ENCODE measurements at regions not wholly inside any gene's neighbourhood (a gene's known extent, or its start where the extent isn't known, plus 50 kb on each side); places are given as distances from the start of the nearest gene placed in this dataset.
"Not testable (repeated sequence)": the region's sequence is repeated elsewhere in the genome, so short reads cannot be mapped to it uniquely, and the experiment has no call there.

DNA sequence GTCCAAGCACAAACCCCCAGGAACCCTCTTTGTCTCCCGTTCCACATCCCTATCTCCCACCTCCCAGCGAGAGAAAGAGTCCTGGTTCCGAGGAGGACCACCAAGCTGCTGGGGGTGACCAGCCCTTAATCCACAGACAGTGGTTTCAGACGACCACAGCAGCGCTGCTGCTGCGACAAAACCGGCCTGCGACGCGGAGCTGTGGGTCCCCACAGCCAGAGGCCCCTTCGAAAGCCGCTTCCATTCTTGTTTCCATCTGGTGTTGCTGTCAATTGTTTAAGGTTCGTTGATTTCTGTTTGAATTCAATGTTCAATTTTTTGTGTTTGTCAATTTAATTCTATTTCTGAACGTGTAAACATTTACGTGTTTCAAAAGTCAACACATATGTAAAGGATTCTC, 177.5 kb upstream of the FOXD4L5 start:
- CTCF ChIA-PET; H3K36me3 Mint-ChIP-seq; intact Hi-C loops (cut with micrococcal nuclease); H3K4me3 Mint-ChIP-seq; POLR2A ChIA-PET; DNase-seq; H3K4me1 Mint-ChIP-seq (ENCODE audit: low read depth); H3K27ac Mint-ChIP-seq; H3K27me3 Mint-ChIP-seq: not testable (repeated sequence)
- H3K9me3 Mint-ChIP-seq: peaks cover 49% of the 10 kb centered on the region

DNA sequence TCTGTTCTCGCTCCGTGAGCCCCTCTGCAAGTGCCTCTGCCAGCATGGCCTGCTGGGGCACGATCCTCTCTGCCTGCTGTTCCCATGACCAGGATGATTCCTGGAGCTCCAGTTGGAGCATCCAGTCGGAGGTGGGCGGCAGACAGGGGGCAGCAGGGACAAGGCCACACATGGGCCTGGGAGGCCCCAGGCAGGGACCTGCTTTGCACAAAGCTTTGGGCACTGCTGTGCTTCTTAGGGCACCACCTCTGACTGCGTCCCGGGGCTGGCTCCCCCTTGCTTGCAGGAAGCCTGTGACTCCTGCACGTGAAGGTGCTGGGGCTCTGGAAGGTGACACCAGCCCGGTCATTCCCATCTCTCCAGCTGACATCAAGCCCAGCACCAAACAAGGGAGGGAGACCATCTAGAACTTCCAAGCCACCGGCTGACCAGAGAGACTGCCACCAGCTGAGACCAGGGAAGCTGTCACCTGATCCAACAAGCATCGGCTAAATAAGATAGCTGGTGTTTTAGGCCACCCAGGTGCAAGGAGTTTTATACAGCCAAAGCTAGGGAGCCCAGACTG, 174.8 kb upstream of the FOXD4L5 start:
- Mint-ChIP-seq H3K27me3 (no peaks in the 10 kb centered on the region), H3K36me3 (no peaks in the 10 kb centered on the region), H3K4me1 (ENCODE audit: low read depth) (no peaks in the 10 kb centered on the region), H3K4me3 (no peak overlapping the region), H3K9me3 (peaks cover 47% of the 10 kb centered on the region), H3K27ac (no peak overlapping the region)
- no peak for DNase-seq
- ChIA-PET CTCF (no interaction called here), POLR2A (no interaction called here)
- intact Hi-C loops (cut with micrococcal nuclease): no loop called here

DNA sequence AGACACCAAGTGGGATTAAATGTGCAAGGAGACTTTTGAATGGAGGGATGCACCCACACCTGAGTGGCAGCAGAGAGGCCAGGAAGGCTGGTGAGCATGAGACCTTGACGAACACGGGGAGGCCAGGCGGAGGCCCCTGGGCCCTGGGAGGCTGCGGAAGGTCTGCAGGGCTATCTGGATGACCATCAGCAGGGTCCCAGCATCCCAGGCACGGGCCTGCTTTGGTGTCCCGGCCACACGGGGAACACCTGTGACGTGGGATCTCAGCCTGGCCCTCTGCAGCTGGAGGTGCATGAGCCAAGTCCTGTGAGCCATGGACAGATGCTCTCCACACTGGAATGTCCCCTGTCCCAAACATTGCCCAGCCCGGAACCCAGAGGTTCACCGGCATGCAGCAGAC, 174.0 kb upstream of the FOXD4L5 start:
- POLR2A ChIA-PET: no interaction called here
- Mint-ChIP-seq H3K9me3 (peaks cover 40% of the 10 kb centered on the region), H3K4me1 (ENCODE audit: low read depth) (no peaks in the 10 kb centered on the region), H3K27me3 (no peaks in the 10 kb centered on the region), H3K36me3 (no peaks in the 10 kb centered on the region), H3K4me3 (no peak overlapping the region), H3K27ac (no peak overlapping the region)
- DNase-seq: no peak
- intact Hi-C loops (cut with micrococcal nuclease): no loop called here
- CTCF ChIA-PET: no interaction called here

DNA sequence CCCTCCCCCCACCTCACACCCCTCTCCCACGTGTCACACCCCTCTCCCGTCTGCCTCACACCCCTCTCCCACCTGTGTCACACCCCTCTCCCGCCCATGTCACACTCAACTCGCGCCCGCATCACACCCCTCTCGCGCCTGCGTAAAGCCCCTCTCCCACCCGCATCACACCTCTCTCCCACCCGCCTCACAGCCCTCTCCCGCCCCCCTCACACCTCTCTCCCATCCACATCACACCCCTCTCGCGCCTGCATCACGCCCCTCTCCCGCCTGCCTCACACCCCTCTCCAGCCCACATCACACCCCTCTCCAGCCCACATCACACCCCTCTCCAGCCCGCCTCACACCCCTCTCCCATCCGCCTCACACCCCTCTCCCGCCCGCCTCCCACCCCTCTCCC, 173.5 kb upstream of the FOXD4L5 start:
- ChIA-PET POLR2A (no interaction called here), CTCF (no interaction called here)
- H3K27me3 Mint-ChIP-seq: no peaks in the 10 kb centered on the region
- intact Hi-C loops (cut with micrococcal nuclease): no loop called here
- H3K4me1 Mint-ChIP-seq (ENCODE audit: low read depth): no peaks in the 10 kb centered on the region
- no peaks in the 10 kb centered on the region for H3K36me3 Mint-ChIP-seq
- H3K9me3 Mint-ChIP-seq: peaks cover 38% of the 10 kb centered on the region
- DNase-seq: no peak
- no peak overlapping the region for H3K27ac Mint-ChIP-seq
- H3K4me3 Mint-ChIP-seq: no peak overlapping the region

DNA sequence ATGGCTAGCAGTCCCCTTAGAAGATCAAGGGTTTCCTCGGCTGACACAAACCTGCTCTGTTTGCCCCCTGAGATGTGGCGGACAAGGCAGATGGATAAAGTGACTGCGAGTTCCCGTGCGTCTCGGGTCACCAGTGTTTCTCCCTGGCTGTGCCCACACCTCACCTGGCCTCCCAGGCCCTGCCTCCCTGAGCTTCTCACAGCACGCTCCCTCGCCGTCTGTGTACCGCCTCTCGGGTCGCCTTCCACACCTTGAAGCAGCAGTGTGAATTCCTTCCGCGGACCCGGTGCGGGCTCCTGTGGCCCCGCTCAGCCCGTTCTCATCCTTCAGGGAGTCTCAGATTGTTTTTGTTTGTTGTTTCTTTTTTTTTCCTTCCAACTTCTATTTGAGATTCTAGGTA, 172.0 kb upstream of the FOXD4L5 start:
- POLR2A ChIA-PET; CTCF ChIA-PET; H3K27ac Mint-ChIP-seq; intact Hi-C loops (cut with micrococcal nuclease); H3K4me1 Mint-ChIP-seq (ENCODE audit: low read depth); H3K4me3 Mint-ChIP-seq; DNase-seq; H3K36me3 Mint-ChIP-seq; H3K27me3 Mint-ChIP-seq: not testable (repeated sequence)
- H3K9me3 Mint-ChIP-seq: peaks cover 36% of the 10 kb centered on the region

DNA sequence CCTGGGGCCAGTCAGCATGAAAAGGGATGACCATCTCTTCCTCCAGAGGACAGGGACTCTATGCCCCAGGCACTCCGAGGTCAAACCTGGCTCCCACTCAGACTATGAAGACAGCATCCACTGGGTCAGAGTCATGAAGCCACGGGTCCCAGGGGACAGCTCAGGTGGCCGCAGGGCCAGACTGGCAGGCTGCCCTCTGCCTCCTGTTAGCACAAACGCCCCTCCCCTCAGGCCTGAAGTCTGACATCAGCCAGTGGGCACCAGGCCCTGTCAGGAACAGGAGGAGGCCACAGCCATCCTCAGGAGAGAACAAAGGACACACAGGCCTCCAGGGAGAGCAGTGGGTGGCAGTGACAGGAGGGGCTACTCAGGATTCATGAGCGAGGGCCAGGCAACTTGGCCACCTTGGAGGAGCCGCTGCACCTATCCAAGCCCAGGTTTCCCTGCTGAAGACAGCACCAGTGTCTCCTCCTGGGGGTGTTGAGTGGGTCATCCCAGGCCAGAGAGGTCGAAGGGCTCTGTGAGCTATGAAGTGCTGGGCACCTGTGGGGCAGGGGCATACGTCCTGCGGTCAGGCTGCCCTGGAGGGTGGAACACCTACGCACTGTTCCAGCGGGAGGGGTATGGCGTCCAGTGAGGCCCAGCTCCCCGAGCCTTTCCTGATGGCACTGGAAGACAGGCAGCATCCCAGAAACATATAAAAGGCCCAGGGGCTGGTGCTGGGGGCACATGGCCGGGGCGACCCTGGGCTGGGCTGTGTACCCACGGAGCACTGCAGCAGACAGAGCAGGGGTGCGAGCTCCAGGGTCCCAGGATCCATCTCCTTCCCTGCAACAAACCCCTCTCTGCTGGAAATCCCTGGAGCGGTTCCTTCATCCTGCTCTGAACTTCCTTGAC, 171.0 kb upstream of the FOXD4L5 start:
- POLR2A ChIA-PET; intact Hi-C loops (cut with micrococcal nuclease); H3K27me3 Mint-ChIP-seq: not testable (repeated sequence)

DNA sequence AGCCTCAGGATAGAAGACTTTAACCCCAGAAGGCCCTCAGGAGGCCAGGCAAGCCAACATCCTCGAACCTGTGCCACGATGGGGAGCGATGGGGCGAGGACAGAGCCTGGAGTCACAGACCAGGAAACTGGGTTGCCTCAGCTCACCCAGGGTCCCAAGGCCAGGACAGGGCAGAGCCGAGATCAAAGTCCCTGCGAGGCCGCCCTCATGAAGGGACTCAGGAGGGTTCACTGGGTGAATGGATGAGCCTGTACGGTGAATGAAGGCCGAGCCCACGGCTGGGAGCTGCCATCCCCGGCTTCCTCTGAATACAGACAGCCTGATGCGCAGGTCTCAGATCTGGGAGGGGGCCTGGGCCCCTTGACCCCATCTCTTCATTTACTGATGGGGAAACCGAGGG, 170.1 kb upstream of the FOXD4L5 start:
- H3K4me3 Mint-ChIP-seq; H3K27ac Mint-ChIP-seq; intact Hi-C loops (cut with micrococcal nuclease); H3K36me3 Mint-ChIP-seq; CTCF ChIA-PET; POLR2A ChIA-PET; H3K27me3 Mint-ChIP-seq; H3K4me1 Mint-ChIP-seq (ENCODE audit: low read depth); DNase-seq: not testable (repeated sequence)
- H3K9me3 Mint-ChIP-seq: peaks cover 35% of the 10 kb centered on the region

More for the DNA sequence above, 171.0 kb upstream of the FOXD4L5 start:
- peaks cover 39% of the 10 kb centered on the region for H3K9me3 Mint-ChIP-seq
- DNase-seq; H3K36me3 Mint-ChIP-seq; H3K4me1 Mint-ChIP-seq (ENCODE audit: low read depth); CTCF ChIA-PET; H3K27ac Mint-ChIP-seq; H3K4me3 Mint-ChIP-seq: not testable (repeated sequence)

DNA sequence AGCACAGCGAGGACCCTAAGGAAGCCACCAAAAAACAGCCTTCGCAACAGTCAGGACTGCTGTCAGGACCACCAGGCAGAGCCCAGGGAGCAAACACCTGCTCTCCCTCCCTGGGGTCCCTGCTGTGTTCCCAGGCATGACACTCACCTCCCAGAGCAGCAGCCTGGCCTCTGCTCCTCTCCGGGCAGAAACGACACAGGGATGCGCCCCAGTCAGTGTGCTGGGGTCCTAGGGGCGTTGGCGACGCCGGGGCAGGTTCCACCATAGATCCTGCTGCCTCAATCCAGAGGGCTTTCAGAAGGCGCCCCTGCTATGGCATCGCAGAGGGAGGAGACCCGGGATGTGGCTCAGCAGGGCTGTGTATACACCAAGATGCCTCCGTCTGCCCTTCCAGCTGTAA, 169.7 kb upstream of the FOXD4L5 start:
- H3K9me3 Mint-ChIP-seq: peaks cover 35% of the 10 kb centered on the region
- DNase-seq; H3K4me3 Mint-ChIP-seq; H3K4me1 Mint-ChIP-seq (ENCODE audit: low read depth); H3K27ac Mint-ChIP-seq; H3K36me3 Mint-ChIP-seq; POLR2A ChIA-PET; intact Hi-C loops (cut with micrococcal nuclease); CTCF ChIA-PET; H3K27me3 Mint-ChIP-seq: not testable (repeated sequence)

DNA sequence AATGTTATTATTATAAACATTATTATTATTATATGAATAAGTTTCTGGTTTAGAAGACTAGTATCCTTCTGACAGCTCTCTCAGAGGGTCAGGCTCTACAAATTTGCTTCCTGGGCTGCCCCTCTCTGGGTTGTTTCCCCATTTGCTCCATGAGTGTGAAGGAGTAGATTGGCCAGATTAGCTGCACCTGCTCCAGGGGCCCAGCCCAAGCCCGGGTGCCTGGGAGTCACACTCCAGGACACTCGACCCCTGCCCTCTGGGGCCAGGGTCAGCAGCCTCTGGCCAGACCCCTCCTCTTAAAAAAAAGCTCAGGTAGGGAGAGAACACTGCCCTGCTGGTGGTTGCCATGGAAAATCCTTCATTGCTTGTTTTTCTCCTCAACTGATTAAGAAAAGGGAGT, 169.0 kb upstream of the FOXD4L5 start:
- H3K27ac Mint-ChIP-seq; H3K4me1 Mint-ChIP-seq (ENCODE audit: low read depth); H3K4me3 Mint-ChIP-seq; POLR2A ChIA-PET; H3K27me3 Mint-ChIP-seq; DNase-seq; intact Hi-C loops (cut with micrococcal nuclease); CTCF ChIA-PET; H3K36me3 Mint-ChIP-seq: not testable (repeated sequence)
- H3K9me3 Mint-ChIP-seq: peaks cover 31% of the 10 kb centered on the region

DNA sequence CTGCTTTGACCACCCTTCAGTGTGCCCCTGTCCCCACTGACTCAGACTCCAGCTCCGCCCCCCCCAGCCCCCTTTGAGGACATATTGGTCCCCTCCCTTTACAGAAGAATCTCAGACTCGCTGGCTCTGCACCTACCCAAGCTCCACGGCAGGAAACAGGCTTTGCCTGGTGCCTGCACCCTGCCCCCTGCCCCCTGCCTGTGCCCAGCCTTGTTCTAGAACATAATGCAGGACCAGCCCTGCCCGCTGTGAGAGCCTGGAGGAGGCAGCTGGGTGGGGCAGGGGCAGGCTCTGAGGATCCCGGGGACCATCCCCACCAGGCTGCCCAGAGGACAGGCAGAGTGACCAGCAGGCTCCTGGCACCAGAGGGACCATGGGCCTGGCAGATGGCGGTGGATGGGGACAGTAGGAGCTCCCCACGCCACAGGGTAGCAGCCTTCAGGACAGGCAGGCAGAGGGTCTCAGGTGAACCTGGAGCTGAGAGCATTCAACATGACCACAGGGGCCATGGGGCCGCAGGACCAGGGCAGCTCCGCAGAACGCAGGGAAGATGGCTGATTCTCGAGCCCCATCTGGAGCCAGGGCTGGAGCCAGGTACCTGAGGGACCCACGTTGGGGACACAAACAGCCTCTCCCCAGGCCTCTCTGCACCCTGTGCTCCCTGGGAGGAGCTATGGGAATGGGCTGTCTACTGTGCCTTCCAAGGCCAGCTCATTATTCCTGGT, 165.0 kb upstream of the FOXD4L5 start:
- H3K27me3 Mint-ChIP-seq; H3K27ac Mint-ChIP-seq; H3K4me1 Mint-ChIP-seq (ENCODE audit: low read depth); POLR2A ChIA-PET; H3K36me3 Mint-ChIP-seq; intact Hi-C loops (cut with micrococcal nuclease); DNase-seq; CTCF ChIA-PET; H3K4me3 Mint-ChIP-seq: not testable (repeated sequence)
- H3K9me3 Mint-ChIP-seq: peaks cover 38% of the 10 kb centered on the region

DNA sequence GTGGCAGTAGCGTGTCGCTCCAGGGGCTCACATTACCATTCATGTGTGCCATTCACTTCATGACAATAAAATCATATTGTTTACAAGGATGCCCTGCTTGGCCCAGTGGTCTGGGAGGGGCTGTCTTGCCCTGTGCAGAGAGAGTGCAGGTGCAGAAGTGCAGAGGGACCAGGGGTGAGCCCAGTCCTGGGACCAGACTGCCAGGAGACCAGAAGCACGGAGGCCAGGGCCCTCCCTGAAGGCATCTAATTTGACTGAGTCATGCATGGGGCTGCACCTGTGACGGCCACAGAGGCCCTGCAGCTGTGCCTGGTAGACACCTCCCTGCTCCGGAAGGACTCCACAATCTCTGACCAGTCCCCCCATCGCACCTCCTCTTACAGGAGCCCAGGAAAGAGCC, 164.4 kb upstream of the FOXD4L5 start:
- intact Hi-C loops (cut with micrococcal nuclease): no loop called here
- no peak overlapping the region for H3K27ac Mint-ChIP-seq
- ChIA-PET CTCF (no interaction called here), POLR2A (no interaction called here)
- no peaks in the 10 kb centered on the region for H3K4me1 Mint-ChIP-seq (ENCODE audit: low read depth)
- H3K27me3 Mint-ChIP-seq: no peaks in the 10 kb centered on the region
- H3K36me3 Mint-ChIP-seq: no peaks in the 10 kb centered on the region
- no peak for DNase-seq
- H3K9me3 Mint-ChIP-seq: peaks cover 38% of the 10 kb centered on the region
- H3K4me3 Mint-ChIP-seq: no peak overlapping the region

DNA sequence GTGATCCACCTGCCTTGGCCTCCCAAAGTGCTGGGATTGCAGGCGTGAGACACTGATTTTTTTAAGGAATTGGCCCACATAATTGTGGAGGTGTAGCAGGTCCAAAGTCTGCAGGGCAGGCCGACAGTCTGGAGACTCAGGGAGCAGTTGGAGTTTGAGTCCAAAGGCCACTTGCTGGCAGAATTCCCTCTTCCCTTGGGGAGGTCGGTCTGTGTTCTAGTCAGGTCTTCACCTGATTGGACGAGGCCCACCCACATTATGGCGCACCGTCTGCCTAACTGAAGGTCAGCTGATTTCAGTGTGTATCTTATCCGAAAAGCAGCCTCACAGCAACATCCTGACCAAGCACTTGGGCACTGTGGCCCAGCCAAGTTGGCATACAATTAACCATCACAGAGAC, 162.1 kb upstream of the FOXD4L5 start:
- intact Hi-C loops (cut with micrococcal nuclease); H3K27me3 Mint-ChIP-seq; POLR2A ChIA-PET; H3K27ac Mint-ChIP-seq; CTCF ChIA-PET; H3K4me3 Mint-ChIP-seq; DNase-seq; H3K36me3 Mint-ChIP-seq; H3K4me1 Mint-ChIP-seq (ENCODE audit: low read depth): not testable (repeated sequence)
- peaks cover 29% of the 10 kb centered on the region for H3K9me3 Mint-ChIP-seq

DNA sequence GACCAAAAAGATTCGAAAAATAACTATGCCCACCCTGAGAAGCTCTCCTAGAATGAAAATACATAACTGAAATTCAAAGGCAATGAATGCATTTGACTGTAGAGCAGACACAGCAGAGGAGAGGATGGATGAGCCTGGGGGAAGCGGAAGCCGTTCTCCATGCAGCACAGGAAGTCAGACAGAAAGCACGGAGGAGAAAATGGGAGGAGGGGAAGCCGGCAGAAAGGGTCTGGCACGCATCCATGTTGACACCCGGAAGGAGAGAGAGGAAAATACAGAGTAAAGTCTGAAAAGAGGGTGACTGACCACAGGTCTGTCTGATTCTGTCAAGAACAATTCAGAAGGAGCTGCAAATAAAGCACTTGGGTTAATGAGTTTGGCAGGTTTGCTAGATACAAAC, 161.0 kb upstream of the FOXD4L5 start:
- H3K27me3 Mint-ChIP-seq; intact Hi-C loops (cut with micrococcal nuclease); H3K36me3 Mint-ChIP-seq; H3K4me3 Mint-ChIP-seq; DNase-seq; POLR2A ChIA-PET; H3K4me1 Mint-ChIP-seq (ENCODE audit: low read depth); H3K27ac Mint-ChIP-seq; CTCF ChIA-PET: not testable (repeated sequence)
- H3K9me3 Mint-ChIP-seq: peaks cover 27% of the 10 kb centered on the region
